Smooth muscle cell (in vitro differentiated cells): ENCODE measurements at regions not wholly inside any gene's neighbourhood (a gene's known extent, or its start where the extent isn't known, plus 50 kb on each side); places are given as distances from the start of the nearest gene placed in this dataset.

Source experiments
- DNase-seq: peaks from one replicate; lab custom pipeline; 2025; ENCODE audit not compliant: unreplicated experiment; lab: John Stamatoyannopoulos, UW
- H2AFZ ChIP-seq: fragments of 200-600 bp; sonication (generic); 2 replicates; pipeline ENCODE4 v1.6.0; 2016; ENCODE audit warnings: antibody characterized with exemption, low read depth, mild to moderate bottlenecking
- H3F3A ChIP-seq: fragments of 200-600 bp; sonication (generic); 2 replicates; pipeline ENCODE4 v1.6.0; 2017; ENCODE audit warnings: antibody characterized with exemption, low read depth
- H3K27ac ChIP-seq: fragments of 200-600 bp; sonication (generic); 2 replicates; pipeline ENCODE4 v1.5.1; 2016; ENCODE audit warnings: low read depth, mild to moderate bottlenecking
- H3K27me3 ChIP-seq: fragments of 200-600 bp; sonication (generic); 2 replicates; pipeline ENCODE4 v1.6.1; 2016; ENCODE audit warnings: low read depth, mild to moderate bottlenecking
- H3K36me3 ChIP-seq: fragments of 200-600 bp; sonication (generic); 2 replicates; pipeline ENCODE4 v1.5.1; 2016; ENCODE audit warnings: low read depth
- H3K4me1 ChIP-seq: fragments of 200-600 bp; sonication (generic); 2 replicates; pipeline ENCODE4 v1.5.1; 2016; ENCODE audit warnings: low read depth
- H3K4me2 ChIP-seq: fragments of 200-600 bp; sonication (generic); 2 replicates; pipeline ENCODE4 v1.6.0; 2016; ENCODE audit warnings: mild to moderate bottlenecking
- H3K4me3 ChIP-seq: fragments of 200-600 bp; sonication (generic); 2 replicates; pipeline ENCODE4 v1.5.1; 2016; ENCODE audit warnings: mild to moderate bottlenecking
- H3K79me2 ChIP-seq: fragments of 200-600 bp; sonication (generic); 2 replicates; pipeline ENCODE4 v1.6.0; 2016; ENCODE audit warnings: low read depth, mild to moderate bottlenecking
- H3K9ac ChIP-seq: fragments of 200-600 bp; sonication (generic); 2 replicates; pipeline ENCODE4 v1.6.0; 2016; ENCODE audit warnings: low read depth
- H3K9me3 ChIP-seq: fragments of 200-600 bp; sonication (generic); replicated peaks from 2 replicates; pipeline ENCODE4 v1.5.1; 2016; ENCODE audit warnings: low read depth
- H4K20me1 ChIP-seq: fragments of 200-600 bp; sonication (generic); 2 replicates; pipeline ENCODE4 v1.6.0; 2016; ENCODE audit warnings: low read depth
- CTCF ChIP-seq: fragments of 200-600 bp; sonication (generic); IDR thresholded peaks from 2 replicates; pipeline ENCODE4 v1.5.1; 2017; ENCODE audit warnings: borderline replicate concordance, mild to moderate bottlenecking, antibody characterized with exemption; ENCODE audit not compliant: insufficient read depth, poor library complexity, severe bottlenecking
- WGBS: methylation state at CpG from one replicate; pipeline ENCODE4 v1.1.7; 2016; ENCODE audit warnings: low lambda C conversion rate; 5-methylcytosine and 5-hydroxymethylcytosine counted together

- Histone ChIP-seq H3K36me3 (no peaks in the 10 kb centered on the region), H3K4me1 (peaks cover 6% of the 10 kb centered on the region), H2AFZ (no peak overlapping the region), H3K27ac (no peak overlapping the region), H3K9me3 (no peaks in the 10 kb centered on the region), H3F3A (no peaks in the 10 kb centered on the region), H3K79me2 (no peaks in the 10 kb centered on the region), H4K20me1 (no peaks in the 10 kb centered on the region), H3K4me2 (no peak overlapping the region), H3K9ac (no peak overlapping the region), H3K27me3 (no peaks in the 10 kb centered on the region), H3K4me3 (no peak overlapping the region)
- TF ChIP-seq CTCF, result no peak
- DNase-seq, result no peak
- 100% methylated on average over 1 of the region's 1 CpG for WGBS
These were observed 232.4 kb upstream of the PROK2 start for GRCh38 chr3:72017311-72017710.

GRCh38 chr3:72015463-72015862 lies 230.5 kb upstream of the PROK2 start:
- TF ChIP-seq CTCF, result no peak
- Histone ChIP-seq H2AFZ (no peak overlapping the region), H3K9ac (no peak overlapping the region), H3F3A (no peaks in the 10 kb centered on the region), H3K79me2 (no peaks in the 10 kb centered on the region), H3K4me3 (no peak overlapping the region), H3K27ac (no peak overlapping the region), H3K4me1 (peaks cover 6% of the 10 kb centered on the region), H3K27me3 (no peaks in the 10 kb centered on the region), H3K36me3 (no peaks in the 10 kb centered on the region), H4K20me1 (no peaks in the 10 kb centered on the region), H3K4me2 (no peak overlapping the region), H3K9me3 (no peaks in the 10 kb centered on the region)
- DNase-seq, result no peak
- 95% methylated on average over 6 of the region's 6 CpGs for whole genome bisulfite sequencing

GRCh38 chr3:72013084-72013483 lies 228.1 kb upstream of the PROK2 start:
- no peaks in the 10 kb centered on the region for H3K36me3 ChIP-seq
- TF ChIP-seq CTCF, result no peak
- no peak for DNase-seq
- peak overlapping the region; percentile 19 for H2AFZ ChIP-seq
- no peak overlapping the region for H3K9ac ChIP-seq
- H3K27me3 ChIP-seq, result no peaks in the 10 kb centered on the region
- H3F3A ChIP-seq, result no peaks in the 10 kb centered on the region
- H3K4me3 ChIP-seq, result no peak overlapping the region
- no peaks in the 10 kb centered on the region for H3K79me2 ChIP-seq
- no peak overlapping the region for H3K4me2 ChIP-seq
- 59% methylated on average over 5 of the region's 5 CpGs for WGBS
- no peaks in the 10 kb centered on the region for H3K4me1 ChIP-seq
- H3K27ac ChIP-seq, result no peak overlapping the region
- no peaks in the 10 kb centered on the region for H3K9me3 ChIP-seq
- no peaks in the 10 kb centered on the region for H4K20me1 ChIP-seq

GRCh38 chr3:72012363-72012762 lies 227.4 kb upstream of the PROK2 start:
- Histone ChIP-seq H4K20me1 (no peaks in the 10 kb centered on the region), H3K4me3 (no peak overlapping the region), H3K27me3 (no peaks in the 10 kb centered on the region), H3K27ac (no peak overlapping the region), H3K36me3 (no peaks in the 10 kb centered on the region), H3K9ac (no peak overlapping the region), H3F3A (no peaks in the 10 kb centered on the region), H3K4me1 (no peaks in the 10 kb centered on the region), H3K4me2 (no peak overlapping the region), H2AFZ (peak overlapping the region; percentile 19), H3K9me3 (no peaks in the 10 kb centered on the region), H3K79me2 (no peaks in the 10 kb centered on the region)
- WGBS, result 83% methylated on average over 5 of the region's 5 CpGs
- DNase-seq, result no peak
- TF ChIP-seq CTCF, result no peak
